Panc1 (cell line): ENCODE measurements at regions not wholly inside any gene's neighbourhood (a gene's known extent, or its start where the extent isn't known, plus 50 kb on each side); places are given as distances from the start of the nearest gene placed in this dataset.

Experiments used
- CTCF ChIP-seq: fragments of 450-650 bp; IDR thresholded peaks from 2 replicates; pipeline ENCODE4 v1.5.1; 2017; ENCODE audit warnings: mild to moderate bottlenecking
- POLR2AphosphoS5 ChIP-seq: IDR thresholded peaks from 2 replicates; pipeline ENCODE4 v1.6.1; 2012; ENCODE audit warnings: mild to moderate bottlenecking, low read depth, low read length, moderate library complexity
- REST ChIP-seq, 2 experiments: IDR thresholded peaks; 2 replicates each; pipeline ENCODE4 v1.6.1; 2011 to 2012; ENCODE audit warnings: low read depth in 2 of 2, control low read depth in 1 of 2, low read length in 1 of 2, mild to moderate bottlenecking in 1 of 2, moderate library complexity in 1 of 2; ENCODE audit not compliant: insufficient read depth in 1 of 2
- TCF7L2 ChIP-seq: IDR thresholded peaks from 2 replicates; pipeline ENCODE4 v1.6.1; 2011; ENCODE audit warnings: mild to moderate bottlenecking, low read depth, low read length, inconsistent platforms

GRCh38 chr1:90162216-90162615 is 167.3 kb downstream of the ZNF326 start:
- TF ChIP-seq CTCF (no peak), POLR2AphosphoS5 (no peak), TCF7L2 (no peak), REST (IDR thresholded peaks at IDR 0.05; ENCODE audit: insufficient read depth in 1 of 2, low read depth in 2 of 2, low read length in 1 of 2) (no peak)
